Stimulated activated CD4-positive, alpha-beta T cell treated with anti-CD3 and anti-CD28 coated beads, Interleukin-2, amount 100 ng/mL, for 48 hours (primary cell): ENCODE measurements at regions not wholly inside any gene's neighbourhood (a gene's known extent, or its start where the extent isn't known, plus 50 kb on each side); places are given as distances from the start of the nearest gene placed in this dataset.
"Not testable (repeated sequence)": the region's sequence is repeated elsewhere in the genome, so short reads cannot be mapped to it uniquely, and the experiment has no call there.

Experiments used
- DNase-seq, 2 donors: peaks; one replicate each; pipeline ENCODE4 v3.0.0-alpha.2; 2020

GRCh38 chr12:126218697-126219096 is 1153.5 kb downstream of the AACS start:
- DNase-seq: no peak

- no peak for DNase-seq
These were observed 1153.9 kb downstream of the AACS start for GRCh38 chr12:126219139-126219538.

GRCh38 chr12:126219654-126220279 is 1154.5 kb downstream of the AACS start:
- no peak for DNase-seq

GRCh38 chr12:126224032-126224431 is 1158.8 kb downstream of the AACS start:
- DNase-seq: no peak

GRCh38 chr12:126228936-126229335 is 1163.7 kb downstream of the AACS start:
- DNase-seq: no peak

GRCh38 chr12:126232711-126233110 is 1167.5 kb downstream of the AACS start:
- no peak for DNase-seq

GRCh38 chr12:126233625-126234024 is 1168.4 kb downstream of the AACS start:
- no peak for DNase-seq

- DNase-seq: no peak
These were observed 1178.7 kb downstream of the AACS start for GRCh38 chr12:126243814-126244440.

GRCh38 chr12:126247936-126248335 is 1182.7 kb downstream of the AACS start:
- DNase-seq: no peak

- DNase-seq: no peak
These were observed 1183.7 kb downstream of the AACS start for GRCh38 chr12:126248871-126249403.

- DNase-seq: no peak
These were observed 1193.0 kb downstream of the AACS start for GRCh38 chr12:126258190-126258589.

GRCh38 chr12:126262829-126263228 is 1197.6 kb downstream of the AACS start:
- no peak for DNase-seq

- DNase-seq: no peak
These were observed 1203.0 kb downstream of the AACS start for GRCh38 chr12:126268222-126268621.

GRCh38 chr12:126271159-126271558 is 1205.9 kb downstream of the AACS start:
- no peak for DNase-seq

GRCh38 chr12:126282691-126283090 is 1217.5 kb downstream of the AACS start:
- no peak for DNase-seq

GRCh38 chr12:126286203-126286602 is 1221.0 kb downstream of the AACS start:
- DNase-seq: no peak

- DNase-seq: no peak
These were observed 1225.2 kb downstream of the AACS start for GRCh38 chr12:126290456-126290855.

GRCh38 chr12:126291987-126292386 is 1226.8 kb downstream of the AACS start:
- not testable (repeated sequence) for DNase-seq

GRCh38 chr12:126295652-126296051 is 1230.4 kb downstream of the AACS start:
- no peak for DNase-seq

- DNase-seq: no peak
These were observed 1244.0 kb downstream of the AACS start for GRCh38 chr12:126309278-126309677.

- DNase-seq: no peak
These were observed 1247.2 kb downstream of the AACS start for GRCh38 chr12:126312457-126312856.

- no peak for DNase-seq
These were observed 1251.2 kb downstream of the AACS start for GRCh38 chr12:126316411-126316810.

- DNase-seq: no peak
These were observed 1272.6 kb downstream of the AACS start for GRCh38 chr12:126337556-126338441.

GRCh38 chr12:126342866-126343265 is 1277.6 kb downstream of the AACS start:
- DNase-seq: no peak
